DMS79 treated with DMSO at 0.1 percent for 48 hours (cell line): ENCODE measurements at regions not wholly inside any gene's neighbourhood (a gene's known extent, or its start where the extent isn't known, plus 50 kb on each side); places are given as distances from the start of the nearest gene placed in this dataset.
"Not testable (repeated sequence)": the region's sequence is repeated elsewhere in the genome, so short reads cannot be mapped to it uniquely, and the experiment has no call there.

Experiments used
- DNase-seq: peaks from one replicate; lab custom pipeline; 2025; lab: John Stamatoyannopoulos, UW

DNA sequence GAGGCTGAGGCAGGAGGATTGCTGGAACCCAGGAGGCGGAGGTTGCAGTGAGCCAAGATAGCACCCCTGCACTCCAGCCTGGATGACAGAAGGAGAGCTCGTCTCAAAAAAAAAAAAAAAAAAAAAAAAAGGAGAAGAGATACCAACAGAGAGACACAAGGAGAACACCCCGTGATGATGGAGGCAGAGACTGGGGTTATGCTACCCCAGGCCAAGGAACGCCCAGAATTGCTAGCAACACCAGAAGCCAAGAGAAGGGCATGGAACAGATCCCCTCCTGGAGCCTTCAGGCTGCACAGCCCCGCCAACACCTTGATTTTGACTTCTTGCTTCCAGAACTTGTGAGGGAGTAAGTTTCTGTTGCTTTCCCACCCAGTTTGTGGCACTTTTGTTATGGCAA, 148.0 kb upstream of the FOXN3 start:
- DNase-seq: no peak

GRCh38 chr14:89564286-89564957, 147.4 kb upstream of the FOXN3 start:
- DNase-seq: no peak

- DNase-seq: no peak
These were observed 146.4 kb upstream of the FOXN3 start for GRCh38 chr14:89563471-89563870.

- no peak for DNase-seq
These were observed 134.9 kb upstream of the FOXN3 start for GRCh38 chr14:89551955-89552354.

- no peak for DNase-seq
These were observed 134.4 kb upstream of the FOXN3 start for GRCh38 chr14:89551432-89551831.

DNA sequence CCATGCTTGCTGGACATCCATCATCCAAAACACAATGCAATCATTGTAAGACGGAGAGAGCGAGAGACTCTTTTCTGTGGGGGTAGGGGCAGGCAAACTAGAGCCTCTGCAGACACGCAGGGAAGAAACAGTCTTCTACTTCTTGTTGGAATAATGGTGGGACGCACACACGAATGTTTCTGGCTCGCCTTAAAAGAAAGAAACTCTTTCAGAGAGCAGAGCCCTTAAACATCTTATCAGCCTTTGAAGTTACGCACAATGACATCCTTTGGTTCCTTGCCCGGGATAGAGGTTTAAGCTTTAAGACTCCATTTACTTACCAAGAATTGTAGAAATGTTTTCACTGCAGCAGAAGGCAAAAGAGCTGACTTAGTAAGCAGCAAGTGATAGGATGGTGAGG, 133.8 kb upstream of the FOXN3 start:
- no peak for DNase-seq

DNA sequence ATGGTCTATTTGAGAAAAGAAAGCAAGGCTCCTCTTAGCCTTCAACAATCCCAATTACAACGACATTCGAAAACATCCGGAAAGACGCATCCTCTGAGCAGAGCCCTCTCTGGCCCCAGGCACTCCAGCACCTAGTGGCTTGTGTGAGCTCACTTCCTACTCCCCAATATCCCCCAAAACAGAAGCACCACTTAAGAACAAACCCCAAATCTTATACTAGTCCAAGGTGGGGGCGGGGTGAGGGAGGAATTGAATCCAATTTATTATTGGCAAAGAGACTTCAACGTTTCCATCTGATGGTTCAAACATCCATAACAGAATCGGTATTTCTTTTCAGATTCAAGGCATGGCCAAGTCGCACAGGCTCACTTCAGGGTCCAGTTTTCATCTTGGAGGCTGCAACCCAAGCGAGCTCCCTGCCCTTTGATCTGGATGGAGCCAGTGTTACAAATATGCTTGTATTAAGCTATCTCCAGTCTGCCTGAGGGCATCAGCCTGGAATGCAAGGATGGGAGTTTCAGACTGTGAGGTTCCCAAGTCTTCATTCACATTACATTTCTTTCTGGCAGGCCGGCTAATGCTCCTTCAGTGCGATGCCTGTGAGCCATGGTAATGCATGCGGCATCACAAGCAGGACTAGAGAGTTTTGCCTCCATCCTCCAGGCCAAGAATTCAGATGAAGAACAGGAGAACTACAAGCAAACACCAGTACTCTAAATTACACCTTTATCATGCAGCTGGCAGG, 132.5 kb upstream of the FOXN3 start:
- no peak for DNase-seq

- not testable (repeated sequence) for DNase-seq
These were observed 130.0 kb upstream of the FOXN3 start for GRCh38 chr14:89547047-89547446.

DNA sequence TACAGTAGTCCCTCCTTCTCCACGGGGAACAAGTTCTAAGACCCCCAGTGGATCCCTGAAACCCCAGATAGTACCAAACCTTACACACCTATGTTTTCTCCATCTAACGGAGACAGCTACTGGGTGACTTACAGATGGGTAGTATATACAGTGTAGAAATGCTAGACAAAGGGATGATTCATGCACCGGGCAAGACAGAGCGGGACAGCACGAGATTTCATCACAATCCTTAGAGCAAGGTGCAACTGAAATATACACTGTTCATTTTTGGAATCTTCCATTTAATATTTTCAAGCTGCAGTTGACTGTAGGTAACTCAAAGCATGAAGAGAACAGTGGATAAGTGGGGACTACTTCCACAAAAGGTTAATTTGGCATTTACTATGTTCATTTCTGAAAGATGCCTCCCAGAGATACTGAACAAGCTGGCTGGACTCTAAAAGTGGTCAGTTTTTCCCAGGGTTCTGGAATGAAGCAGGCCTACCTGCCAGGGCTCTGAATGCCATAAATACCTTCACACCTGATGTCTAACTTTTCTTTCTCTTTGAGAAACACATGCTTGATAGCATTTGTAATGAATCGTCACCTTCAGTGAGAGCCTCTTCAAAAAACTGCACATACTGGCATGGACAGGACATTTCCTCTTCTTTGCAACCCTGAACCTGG, 127.7 kb upstream of the FOXN3 start:
- DNase-seq: no peak

DNA sequence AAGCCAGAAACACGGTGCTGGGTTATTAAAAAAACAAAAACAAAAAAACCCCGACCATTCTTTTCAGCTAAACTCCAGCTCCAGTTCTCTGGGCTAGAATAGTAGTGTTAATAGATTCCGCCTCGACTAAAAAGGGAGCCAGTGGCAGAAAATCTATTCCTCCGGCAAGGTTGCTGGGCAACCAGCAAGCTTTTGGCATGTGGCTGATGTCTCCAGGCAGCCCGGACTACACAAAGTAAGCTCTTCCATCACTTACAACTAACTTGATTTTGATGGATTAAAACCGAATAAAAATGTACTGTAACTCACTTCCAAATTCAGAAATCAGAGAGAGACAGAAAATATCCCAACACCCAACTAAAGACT, 126.4 kb upstream of the FOXN3 start:
- DNase-seq: no peak

GRCh38 chr14:89542786-89543424, 125.9 kb upstream of the FOXN3 start:
- no peak for DNase-seq

DNA sequence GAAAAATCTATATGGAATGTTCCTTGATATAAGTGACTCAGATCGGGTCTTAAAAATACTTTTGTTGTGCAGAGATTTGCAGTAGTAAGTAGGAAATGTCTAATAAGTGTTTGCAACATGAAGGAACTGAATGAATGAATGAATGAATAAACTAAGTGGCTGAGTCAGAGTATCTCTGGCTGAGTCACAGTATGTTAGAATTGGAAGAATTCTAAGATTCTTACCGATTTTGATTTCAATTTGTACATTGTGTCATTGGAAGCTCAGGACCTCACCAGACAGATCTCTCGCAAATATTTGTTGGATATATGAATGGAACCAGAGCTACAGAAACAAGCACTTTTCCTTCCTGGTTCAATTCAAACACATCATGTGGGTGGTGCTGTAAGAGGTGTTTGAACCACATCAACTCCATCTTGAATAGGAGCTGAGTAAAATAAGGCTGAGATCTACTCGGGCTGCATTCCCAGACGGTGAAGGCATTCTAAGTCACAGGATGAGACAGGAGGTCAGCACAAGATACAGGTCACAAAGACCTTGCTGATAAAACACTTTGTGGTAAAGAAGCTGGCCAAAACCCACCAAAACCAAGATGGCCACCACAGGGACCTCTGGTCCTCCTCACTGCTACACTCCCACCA, 123.9 kb upstream of the FOXN3 start:
- no peak for DNase-seq

DNA sequence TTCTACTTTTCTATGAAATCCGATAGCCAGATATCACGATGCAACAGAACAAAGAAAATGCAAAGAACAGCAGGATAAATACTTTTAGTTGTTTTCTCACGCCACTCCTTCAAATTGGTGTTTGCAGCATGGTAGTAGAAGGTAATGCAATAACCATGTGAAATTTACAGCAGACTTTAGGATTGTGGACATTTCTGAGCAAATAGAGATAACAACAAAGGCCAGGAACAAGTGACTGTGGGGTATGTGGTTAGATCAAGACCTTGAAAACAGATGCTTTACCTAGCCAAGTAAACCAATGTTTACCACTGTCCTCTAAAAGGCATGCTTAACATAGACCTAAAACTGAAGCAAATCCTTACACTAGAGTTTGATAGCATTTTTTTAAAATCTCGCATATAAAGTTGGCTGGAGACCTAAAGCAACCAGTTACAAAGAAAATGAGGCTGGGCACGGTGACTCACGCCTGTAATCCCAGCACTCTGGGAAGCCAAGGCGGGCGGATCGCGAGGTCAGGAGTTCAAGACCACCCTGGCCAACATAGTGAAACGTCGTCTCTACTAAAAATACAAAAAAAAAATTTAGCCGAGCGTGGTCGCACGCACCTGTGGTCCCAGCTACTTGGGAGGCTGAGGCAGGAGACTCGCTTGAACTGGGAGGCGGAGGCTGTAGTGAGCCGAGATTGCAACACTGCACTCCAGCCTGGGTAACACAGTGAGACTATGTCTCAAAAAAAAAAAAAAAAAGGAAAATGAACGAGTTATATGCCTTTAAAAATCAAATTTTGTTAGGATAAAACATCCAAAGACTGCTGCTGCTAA, 123.2 kb upstream of the FOXN3 start:
- no peak for DNase-seq

DNA sequence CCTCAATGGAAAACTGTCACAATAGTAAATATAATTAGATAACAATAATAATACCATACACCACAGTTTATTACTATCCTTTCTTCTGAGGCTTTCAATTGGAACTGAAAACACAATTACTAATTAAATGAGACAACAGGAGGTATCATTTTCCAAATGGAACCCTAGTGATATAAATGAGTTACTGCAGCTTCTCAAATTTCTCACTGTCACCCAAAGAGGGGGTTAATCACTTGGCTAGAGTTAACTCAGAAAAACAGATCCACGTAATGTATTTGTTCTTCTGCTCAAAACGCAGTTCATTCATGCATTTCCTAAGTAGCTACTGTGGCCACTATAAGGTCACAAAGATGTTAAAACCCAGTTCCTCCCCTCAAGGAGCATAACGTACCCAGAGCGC, 120.9 kb upstream of the FOXN3 start:
- no peak for DNase-seq

DNA sequence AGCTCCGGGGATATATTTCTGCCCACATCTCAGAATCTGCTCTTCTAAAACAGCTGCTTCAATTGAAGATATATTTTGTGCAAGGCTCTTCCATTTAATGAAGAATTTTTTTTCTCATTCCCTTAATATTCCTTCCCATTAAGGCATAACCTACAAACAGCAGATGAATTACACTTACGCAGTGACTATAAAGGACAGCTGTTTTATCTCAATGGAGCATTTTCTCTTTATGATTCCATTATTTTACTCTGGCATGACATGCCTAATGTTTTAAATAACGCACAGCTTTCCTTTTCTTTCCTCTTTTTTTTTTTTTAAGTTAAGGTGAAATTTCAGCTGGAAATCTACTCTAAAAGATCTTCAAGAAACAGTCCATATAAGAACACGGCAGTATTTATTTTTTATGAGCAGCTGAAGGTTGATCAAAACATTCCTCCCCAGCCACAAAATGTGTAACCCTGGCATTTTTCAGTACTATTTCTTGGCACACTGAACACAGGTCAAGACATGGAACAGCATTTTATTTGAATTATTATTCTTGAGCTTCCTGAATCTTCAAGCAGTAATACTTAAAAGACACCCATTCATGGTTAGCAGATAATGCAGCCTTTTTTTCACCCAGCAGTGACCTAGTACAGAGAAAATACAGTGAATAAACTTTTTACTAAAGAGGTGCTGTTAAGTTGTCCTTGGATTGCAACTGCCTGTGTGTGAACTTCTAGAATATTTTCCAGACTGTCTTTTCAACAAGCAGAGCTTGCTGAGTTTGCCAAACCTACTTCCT, 118.1 kb upstream of the FOXN3 start:
- DNase-seq: no peak

GRCh38 chr14:89533766-89534165, 116.7 kb upstream of the FOXN3 start:
- DNase-seq: no peak

- no peak for DNase-seq
These were observed 116.1 kb upstream of the FOXN3 start for GRCh38 chr14:89533136-89533535.

DNA sequence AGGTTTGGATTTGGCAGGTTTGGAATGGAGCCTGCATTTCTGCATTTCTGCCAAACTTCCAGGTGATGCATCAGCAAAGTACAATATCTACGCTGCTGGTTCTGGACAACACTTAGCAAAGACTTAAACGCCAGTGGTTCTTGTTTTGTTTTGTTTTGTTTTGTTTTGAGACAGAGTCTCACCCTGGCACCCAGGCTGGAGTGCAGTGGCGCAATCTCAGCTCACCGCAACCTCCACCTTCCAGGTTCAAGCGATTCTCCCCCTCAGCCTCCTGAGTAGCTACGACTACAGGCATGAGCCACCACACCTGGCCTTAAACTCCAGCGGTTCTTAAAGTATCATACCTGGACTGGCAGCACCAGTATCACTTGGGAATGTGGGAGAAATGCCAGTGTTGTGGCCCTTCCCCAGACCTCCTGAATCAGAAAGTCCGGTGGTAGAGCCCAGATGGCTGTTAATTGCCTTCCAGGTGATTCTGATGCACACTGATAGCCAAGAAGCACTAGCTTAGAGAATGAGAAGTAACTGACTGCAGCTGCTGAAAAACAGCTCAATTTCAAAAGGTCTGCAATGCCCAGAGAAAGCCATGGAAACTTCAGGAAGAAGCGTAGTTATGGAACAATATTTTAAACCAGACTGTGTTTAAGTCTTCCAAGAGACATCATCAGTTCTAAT, 114.8 kb upstream of the FOXN3 start:
- DNase-seq: no peak

GRCh38 chr14:89524990-89525667, 108.1 kb upstream of the FOXN3 start:
- no peak for DNase-seq

DNA sequence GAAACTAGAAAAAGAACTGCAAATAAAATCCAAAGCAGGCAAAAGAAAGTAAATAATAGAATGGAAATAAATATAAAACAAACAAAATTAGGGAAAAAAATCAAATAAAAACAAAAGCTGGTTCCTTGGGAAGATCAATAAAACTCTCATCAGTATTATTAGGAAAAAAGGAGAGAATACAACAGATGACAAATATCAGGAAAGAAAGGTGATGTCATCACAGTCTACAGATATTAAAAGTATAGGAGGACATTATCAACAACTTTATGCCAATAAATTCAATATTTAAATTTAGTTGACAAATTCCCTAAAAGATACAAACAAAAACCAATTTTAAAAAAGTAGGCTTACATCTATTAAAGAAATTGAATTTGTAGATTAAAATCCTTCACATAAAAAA, 107.4 kb upstream of the FOXN3 start:
- DNase-seq: no peak
